Right atrium auricular region (tissue), 2 donors: ENCODE measurements at regions not wholly inside any gene's neighbourhood (a gene's known extent, or its start where the extent isn't known, plus 50 kb on each side); places are given as distances from the start of the nearest gene placed in this dataset.
A peak's percentile ranks its signal among the peaks of the same experiment; 100 is the strongest.

ENCODE experiments used
- DNase-seq: peaks from one replicate; pipeline ENCODE4 v3.0.0-alpha.2; 2019; ENCODE audit warnings: low spot score
- H3K27ac ChIP-seq, 2 donors: fragments of 200-600 bp; sonication (generic); 1 replicate in 1 of 2; 2 replicates in 1 of 2; pipeline ENCODE4 v1.5.1; 2016 to 2019
- H3K27me3 ChIP-seq, 2 donors: fragments of 200-600 bp; sonication (generic); one replicate each; pipeline versions ENCODE4 v1.5.1 to v1.6.0; 2017 to 2019
- H3K36me3 ChIP-seq: fragments of 200-600 bp; sonication (generic); one replicate; pipeline ENCODE4 v1.5.1; 2016
- H3K4me1 ChIP-seq, 2 donors: fragments of 200-600 bp; sonication (generic); one replicate each; pipeline versions ENCODE4 v1.5.1 to v1.6.0; 2017 to 2019
- H3K4me3 ChIP-seq, 2 donors: fragments of 200-600 bp; sonication (generic); 1 replicate in 1 of 2; 2 replicates in 1 of 2; pipeline ENCODE4 v1.5.1; 2017 to 2019; ENCODE audit warnings: mild to moderate bottlenecking in 1 of 2, moderate library complexity in 1 of 2
- H3K9me3 ChIP-seq, 2 donors: fragments of 200-600 bp; sonication (generic); one replicate each; pipeline ENCODE4 v1.5.1; 2019
- TF ChIP-seq, protein P1 (sequence below), 2 donors: fragments of 200-600 bp; sonication (generic); IDR thresholded peaks; one replicate each; pipeline ENCODE4 v1.5.1; 2019; ENCODE audit warnings: antibody characterized with exemption in 2 of 2

DNA sequence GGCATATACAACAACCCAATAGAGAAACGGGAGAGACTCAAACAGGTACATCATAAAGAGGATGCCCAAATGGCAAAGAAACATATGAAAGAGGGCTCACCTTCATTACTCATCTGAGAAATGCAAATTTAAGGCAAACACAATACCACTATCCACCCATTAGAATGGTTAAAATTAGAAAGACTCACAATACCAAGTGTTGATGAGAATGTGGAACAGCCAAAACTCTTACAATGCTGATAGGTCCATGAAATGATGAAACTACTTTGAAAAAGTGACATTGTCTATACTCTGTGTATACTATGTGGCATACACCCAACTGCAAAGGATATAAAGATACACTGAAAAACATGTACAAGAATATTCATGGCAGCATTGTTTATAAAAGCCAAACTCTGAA lies 96.2 kb upstream of the TSHZ3 start:
- Histone ChIP-seq H3K27me3 (no peaks in the 10 kb centered on the region), H3K4me1 (peaks cover 0 to 5% of the 10 kb centered on the region in 2 donors), H3K9me3 (peaks cover 0 to 9% of the 10 kb centered on the region in 2 donors), H3K36me3 (no peaks in the 10 kb centered on the region), H3K27ac (no peak overlapping the region), H3K4me3 (no peak overlapping the region)
- TF ChIP-seq, protein P1, sequence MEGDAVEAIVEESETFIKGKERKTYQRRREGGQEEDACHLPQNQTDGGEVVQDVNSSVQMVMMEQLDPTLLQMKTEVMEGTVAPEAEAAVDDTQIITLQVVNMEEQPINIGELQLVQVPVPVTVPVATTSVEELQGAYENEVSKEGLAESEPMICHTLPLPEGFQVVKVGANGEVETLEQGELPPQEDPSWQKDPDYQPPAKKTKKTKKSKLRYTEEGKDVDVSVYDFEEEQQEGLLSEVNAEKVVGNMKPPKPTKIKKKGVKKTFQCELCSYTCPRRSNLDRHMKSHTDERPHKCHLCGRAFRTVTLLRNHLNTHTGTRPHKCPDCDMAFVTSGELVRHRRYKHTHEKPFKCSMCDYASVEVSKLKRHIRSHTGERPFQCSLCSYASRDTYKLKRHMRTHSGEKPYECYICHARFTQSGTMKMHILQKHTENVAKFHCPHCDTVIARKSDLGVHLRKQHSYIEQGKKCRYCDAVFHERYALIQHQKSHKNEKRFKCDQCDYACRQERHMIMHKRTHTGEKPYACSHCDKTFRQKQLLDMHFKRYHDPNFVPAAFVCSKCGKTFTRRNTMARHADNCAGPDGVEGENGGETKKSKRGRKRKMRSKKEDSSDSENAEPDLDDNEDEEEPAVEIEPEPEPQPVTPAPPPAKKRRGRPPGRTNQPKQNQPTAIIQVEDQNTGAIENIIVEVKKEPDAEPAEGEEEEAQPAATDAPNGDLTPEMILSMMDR (IDR thresholded peaks at IDR 0.05), result no peak
- no peak for DNase-seq

DNA sequence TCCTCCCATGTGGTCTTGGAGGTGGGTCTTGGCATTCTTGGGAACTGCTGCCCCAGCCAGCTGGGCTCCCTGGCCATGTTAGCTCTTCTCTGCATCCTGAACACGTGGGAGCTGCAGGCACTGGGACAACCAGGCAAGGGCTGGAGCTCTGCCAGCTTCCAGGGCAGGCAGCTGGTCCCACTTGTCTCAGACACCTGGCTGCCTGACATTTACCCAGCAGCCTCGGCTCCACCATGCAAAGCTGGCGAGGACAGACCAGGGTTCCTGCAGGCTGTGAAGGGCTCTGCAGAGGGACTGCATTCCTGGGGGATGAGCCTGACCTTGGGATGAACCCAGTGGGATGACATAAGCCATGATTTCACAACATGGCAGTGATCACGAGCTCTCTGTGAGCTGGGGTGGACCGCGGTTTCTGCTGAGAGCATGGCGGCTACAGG lies 99.0 kb upstream of the TSHZ3 start:
- peak overlapping the region; percentile 31 to 58 for H3K27ac ChIP-seq
- peaks cover 0 to 5% of the 10 kb centered on the region in 2 donors for H3K4me1 ChIP-seq
- TF ChIP-seq, protein P1 (IDR thresholded peaks at IDR 0.05), result no peak
- H3K9me3 ChIP-seq, result peaks cover 0 to 9% of the 10 kb centered on the region in 2 donors
- peak; percentile 83 for DNase-seq
- H3K36me3 ChIP-seq, result no peaks in the 10 kb centered on the region
- H3K4me3 ChIP-seq, result no peak overlapping the region
- H3K27me3 ChIP-seq, result no peaks in the 10 kb centered on the region

DNA sequence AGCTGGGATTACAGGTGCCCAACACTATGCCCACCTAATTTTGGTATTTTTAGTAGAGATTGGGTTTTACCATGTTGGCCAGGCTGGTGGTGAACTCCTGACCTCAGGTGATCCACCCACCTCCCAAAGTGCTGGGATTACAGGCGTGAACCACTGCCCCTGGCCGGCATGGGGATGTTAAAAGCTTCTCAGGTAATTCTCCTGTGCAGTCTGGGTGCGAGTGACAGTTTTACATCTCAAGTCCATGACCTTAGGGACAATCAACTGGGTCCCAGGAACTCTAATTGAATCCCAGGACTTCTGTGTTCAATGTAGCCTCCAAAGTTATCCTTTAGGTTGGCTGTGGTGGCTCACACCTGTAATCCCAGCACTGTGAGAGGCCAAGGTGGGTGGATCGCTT lies 100.1 kb upstream of the TSHZ3 start:
- H3K4me1 ChIP-seq, result peaks cover 0 to 5% of the 10 kb centered on the region in 2 donors
- DNase-seq, result no peak
- TF ChIP-seq, protein P1 (IDR thresholded peaks at IDR 0.05), result no peak
- H3K9me3 ChIP-seq, result peaks cover 0 to 9% of the 10 kb centered on the region in 2 donors
- H3K27me3 ChIP-seq, result no peaks in the 10 kb centered on the region
- no peaks in the 10 kb centered on the region for H3K36me3 ChIP-seq
- no peak overlapping the region for H3K4me3 ChIP-seq
- H3K27ac ChIP-seq, result no peak overlapping the region

DNA sequence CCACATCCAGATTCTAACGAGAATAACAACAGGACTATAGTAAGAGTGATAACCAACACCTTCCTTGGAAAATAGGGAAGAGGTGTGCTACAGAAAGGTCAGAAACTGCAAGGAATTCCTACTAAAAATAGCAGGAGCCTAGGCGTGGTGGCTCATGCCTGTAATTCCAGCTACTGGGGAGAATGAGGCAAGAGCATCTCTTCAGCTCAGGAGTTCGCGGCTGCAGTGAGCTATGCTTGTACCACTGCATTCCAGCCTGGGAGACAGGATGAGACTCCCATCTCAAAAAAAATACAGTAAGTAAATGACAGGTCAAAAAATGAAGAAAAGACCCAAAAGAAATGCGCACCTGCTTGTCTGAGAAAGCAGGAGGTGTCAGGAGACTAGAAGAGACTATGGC lies 101.5 kb upstream of the TSHZ3 start:
- no peak for DNase-seq
- Histone ChIP-seq H3K27ac (no peak overlapping the region), H3K4me3 (no peak overlapping the region), H3K36me3 (no peaks in the 10 kb centered on the region), H3K27me3 (no peaks in the 10 kb centered on the region), H3K9me3 (peaks cover 0 to 3% of the 10 kb centered on the region in 2 donors), H3K4me1 (peaks cover 0 to 5% of the 10 kb centered on the region in 2 donors)
- TF ChIP-seq, protein P1 (IDR thresholded peaks at IDR 0.05), result no peak

DNA sequence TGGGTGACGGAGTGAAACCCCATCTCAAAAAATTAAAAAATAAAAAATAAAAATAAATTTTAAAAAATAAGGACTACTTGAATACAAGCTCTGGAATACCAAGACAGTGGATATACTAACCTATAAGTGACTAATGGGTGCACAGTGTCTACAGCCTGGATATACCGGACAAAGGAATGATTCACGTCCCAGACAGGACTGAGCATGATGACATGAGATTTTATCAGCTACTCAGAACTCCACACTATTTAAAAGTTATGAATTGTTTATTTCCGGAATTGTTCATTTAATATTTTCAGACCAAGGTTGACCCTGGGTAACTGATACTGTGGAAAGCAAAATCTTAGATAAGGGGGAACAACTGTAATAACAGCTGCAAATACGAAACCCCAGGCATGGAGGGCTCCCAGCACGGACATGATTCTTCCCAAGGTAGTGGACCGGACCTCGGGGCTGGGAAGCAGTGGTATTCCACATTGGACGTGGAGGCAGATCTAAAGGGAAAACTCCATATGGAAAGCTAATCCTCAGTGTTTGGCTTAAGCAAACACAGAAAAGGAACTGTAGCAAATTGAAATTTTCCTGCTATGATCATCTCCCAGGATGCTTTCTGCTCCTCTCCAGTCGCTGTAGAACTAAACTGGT lies 102.6 kb upstream of the TSHZ3 start:
- H3K9me3 ChIP-seq, result no peaks in the 10 kb centered on the region
- TF ChIP-seq, protein P1 (IDR thresholded peaks at IDR 0.05), result no peak
- DNase-seq, result no peak
- H3K27me3 ChIP-seq, result no peaks in the 10 kb centered on the region
- peak overlapping the region; percentile 3 to 66 for H3K27ac ChIP-seq
- H3K4me1 ChIP-seq, result peaks cover 0 to 5% of the 10 kb centered on the region in 2 donors
- H3K4me3 ChIP-seq, result peak overlapping the region in 1 of 2 donors; percentile 14
- H3K36me3 ChIP-seq, result no peaks in the 10 kb centered on the region

DNA sequence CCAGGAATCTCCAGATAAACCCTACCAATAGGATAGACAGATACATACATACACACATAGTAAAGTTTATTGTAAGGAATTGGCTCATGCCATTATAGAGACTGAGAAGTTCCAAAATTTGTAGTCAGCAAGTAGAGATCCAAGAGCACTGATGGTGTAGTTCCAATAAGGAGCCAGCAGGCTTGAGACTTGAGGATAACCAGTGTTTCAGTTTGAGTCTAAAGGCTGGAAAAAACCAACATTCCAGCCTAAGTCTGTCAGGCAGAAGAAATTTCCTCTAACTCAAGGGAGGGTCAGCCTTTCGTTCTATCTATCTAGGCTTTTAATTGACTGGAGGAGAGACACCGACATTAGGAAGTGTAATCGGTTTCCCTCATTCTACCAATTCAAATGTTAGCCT lies 110.2 kb upstream of the TSHZ3 start:
- H3K27ac ChIP-seq, result no peak overlapping the region
- no peak for DNase-seq
- no peaks in the 10 kb centered on the region for H3K27me3 ChIP-seq
- no peaks in the 10 kb centered on the region for H3K36me3 ChIP-seq
- no peak overlapping the region for H3K4me3 ChIP-seq
- TF ChIP-seq, protein P1 (IDR thresholded peaks at IDR 0.05), result no peak
- no peaks in the 10 kb centered on the region for H3K4me1 ChIP-seq
- H3K9me3 ChIP-seq, result no peaks in the 10 kb centered on the region
